GM18951 (cell line): ENCODE measurements at regions not wholly inside any gene's neighbourhood (a gene's known extent, or its start where the extent isn't known, plus 50 kb on each side); places are given as distances from the start of the nearest gene placed in this dataset.
"Not testable (repeated sequence)": the region's sequence is repeated elsewhere in the genome, so short reads cannot be mapped to it uniquely, and the experiment has no call there.

Experiments
- POLR2A ChIP-seq: IDR thresholded peaks from 4 replicates; pipeline ENCODE4 v1.6.1; 2011; ENCODE audit warnings: mild to moderate bottlenecking; ENCODE audit not compliant: insufficient read length, insufficient read depth; ENCODE audit errors: extremely low read depth
- in situ Hi-C: fragments of 300-500 bp; cut with MboI; formaldehyde crosslinking; loops from one replicate; pipeline ENCODE4 v1.12.0; 2022; ENCODE audit warnings: low sequenced_read_pairs, mixed read lengths, inconsistent platforms; ENCODE audit not compliant: unreplicated experiment

DNA sequence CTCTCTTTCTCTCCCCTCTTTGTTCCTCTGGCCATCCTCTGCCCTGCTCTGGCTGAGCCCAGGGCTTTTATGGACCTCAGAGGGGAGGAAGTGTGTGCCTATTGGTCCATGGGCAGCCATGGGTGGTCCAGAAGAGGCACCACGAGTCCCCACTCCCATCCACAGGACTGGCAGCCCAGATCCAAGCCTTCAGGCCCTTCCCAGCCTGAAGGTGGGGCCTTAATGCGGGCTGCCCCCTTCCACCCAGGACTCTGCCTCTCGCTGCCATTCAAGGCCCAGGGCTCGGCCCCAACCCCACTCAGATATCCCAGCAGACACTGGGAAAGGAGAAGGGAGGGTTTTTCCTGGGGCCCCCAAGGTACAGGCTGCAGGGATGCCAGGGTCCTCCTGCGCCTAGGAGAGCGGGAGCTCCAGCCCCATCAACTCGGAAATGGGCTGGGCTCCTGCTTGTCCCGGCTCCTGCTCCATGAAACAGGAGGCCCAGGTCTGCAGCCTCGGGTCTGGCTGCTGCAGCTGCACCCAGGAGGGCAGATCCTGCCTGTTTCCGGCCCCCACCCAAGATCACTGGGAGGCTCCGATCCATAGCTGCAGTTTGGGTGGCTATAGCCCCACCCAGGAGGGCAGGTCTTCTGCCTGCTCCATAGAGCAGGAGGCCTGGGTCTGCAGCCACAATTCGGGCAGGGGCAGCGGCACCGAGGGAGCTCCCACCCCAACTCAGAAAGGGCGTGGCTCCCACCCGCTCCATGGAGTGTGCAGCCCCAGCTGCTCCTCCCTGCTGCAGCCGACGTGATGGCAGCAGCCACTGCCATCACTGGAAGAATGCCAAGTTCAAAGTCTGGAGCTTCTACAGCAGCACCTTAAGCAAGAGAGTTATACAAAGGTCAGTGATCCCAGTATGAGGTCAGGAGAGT, 116.6 kb upstream of the RBBP8 start:
- in situ Hi-C loops, result no loop called here

DNA sequence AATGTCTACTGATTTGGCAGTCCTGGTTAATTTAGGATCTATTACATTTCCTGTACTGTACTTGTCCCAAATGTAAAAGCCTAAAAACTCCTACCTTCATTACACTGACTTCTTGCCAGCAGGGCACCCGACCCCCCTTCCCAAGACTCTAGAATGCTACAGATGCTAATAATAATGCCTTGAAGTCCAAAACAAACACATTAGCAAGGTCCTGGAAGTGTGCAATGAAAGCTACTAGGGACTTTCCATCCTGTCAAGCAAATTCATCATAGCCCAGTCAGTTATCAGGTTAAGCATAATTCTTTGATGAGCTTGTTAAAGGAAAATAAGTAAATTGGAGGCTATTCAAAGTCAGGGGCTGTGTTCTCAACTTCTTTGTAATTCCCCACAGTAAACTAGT, 115.3 kb upstream of the RBBP8 start:
- in situ Hi-C loops, result no loop called here
- TF ChIP-seq POLR2A, result no peak

More for the DNA sequence above, 116.6 kb upstream of the RBBP8 start:
- no peak for TF ChIP-seq POLR2A

DNA sequence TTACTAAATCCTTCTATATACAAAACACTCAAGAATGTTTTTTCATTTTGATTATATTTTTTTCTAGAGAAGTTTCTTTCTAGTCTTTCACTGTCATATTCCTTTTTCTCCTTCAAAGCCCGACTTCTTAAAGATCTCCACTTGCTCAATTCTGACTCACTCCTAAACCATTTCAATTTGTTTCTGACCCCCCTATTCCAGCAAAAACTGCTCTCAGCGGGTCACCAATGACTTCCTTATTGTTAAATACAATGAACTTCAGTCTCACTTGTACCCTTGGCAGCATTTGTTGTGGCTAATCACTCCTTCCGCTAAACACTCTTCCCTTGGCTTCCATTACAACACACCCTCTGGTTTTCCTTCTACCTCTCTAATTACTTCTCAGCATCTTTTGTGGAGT, 111.1 kb upstream of the RBBP8 start:
- TF ChIP-seq POLR2A, result no peak
- in situ Hi-C loops, result no loop called here

DNA sequence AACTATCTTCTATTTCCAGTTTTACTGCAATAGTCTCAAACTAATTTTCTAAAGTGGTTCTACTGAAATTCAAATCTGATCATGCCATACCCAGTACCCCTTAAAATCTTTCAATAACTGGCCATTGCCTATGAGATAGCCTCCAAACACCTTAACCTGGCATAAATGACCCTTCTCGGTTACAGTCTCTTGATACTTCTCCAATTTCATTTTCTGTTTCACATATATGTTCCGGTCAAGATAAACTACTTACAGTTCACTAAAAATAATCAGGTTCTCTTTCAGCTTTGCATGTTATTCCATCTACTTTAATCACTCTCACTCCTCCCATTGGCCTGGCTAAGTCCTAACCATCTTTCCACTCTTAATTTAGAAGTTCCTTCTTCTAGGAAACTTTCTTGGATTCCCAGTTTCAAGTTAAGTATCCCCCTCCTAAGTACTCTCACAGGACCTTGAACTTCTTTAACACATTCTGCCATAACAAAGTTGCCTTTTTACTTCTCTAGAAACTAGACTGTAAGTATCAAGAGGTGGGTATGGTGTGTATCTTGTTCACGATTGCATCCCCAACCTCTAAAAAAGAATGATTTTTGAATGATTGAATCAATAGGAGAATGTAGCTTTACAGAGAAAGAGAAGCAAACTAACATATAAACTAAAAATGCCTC, 110.2 kb upstream of the RBBP8 start:
- in situ Hi-C loops, result no loop called here
- no peak for TF ChIP-seq POLR2A

DNA sequence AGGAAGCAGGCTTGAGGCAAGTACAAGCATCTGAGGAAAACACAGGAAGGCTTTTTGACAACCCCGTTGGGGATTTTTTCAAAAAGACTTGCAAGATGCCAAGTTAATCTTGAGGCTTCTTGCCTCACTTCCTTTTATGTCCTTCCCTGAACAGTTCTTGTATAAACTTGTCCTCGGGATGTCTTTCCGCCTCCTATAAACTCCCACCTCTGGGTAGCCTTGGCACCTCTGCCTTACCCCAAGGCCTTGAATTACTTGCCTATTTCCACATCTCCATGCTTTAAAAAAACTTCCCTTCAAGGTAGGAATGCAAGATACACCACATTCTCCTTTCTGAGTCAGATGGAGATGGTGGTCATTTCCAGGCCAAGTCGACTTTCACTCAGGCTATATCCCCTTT, 106.4 kb upstream of the RBBP8 start:
- TF ChIP-seq POLR2A, result no peak
- in situ Hi-C loops, result no loop called here

DNA sequence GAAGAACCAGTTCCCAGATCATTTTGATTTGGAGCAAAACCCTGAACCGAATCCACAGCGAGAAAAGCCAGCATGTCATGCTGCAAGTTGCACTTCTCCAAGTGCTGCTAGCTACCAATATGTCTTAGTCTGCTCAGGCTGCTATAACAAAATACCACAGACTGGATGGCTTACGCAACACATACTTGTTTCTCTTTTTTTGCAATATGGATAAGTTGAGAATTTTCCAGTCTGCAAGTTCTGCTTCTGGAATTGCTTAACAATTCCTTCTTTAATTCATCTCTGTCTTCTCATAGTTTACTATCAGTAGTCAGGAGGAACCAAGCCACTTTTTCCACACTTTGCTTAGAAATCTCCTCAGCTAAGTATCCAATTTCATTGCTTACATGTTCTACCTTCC, 105.9 kb upstream of the RBBP8 start:
- no peak for TF ChIP-seq POLR2A
- in situ Hi-C loops, result no loop called here

DNA sequence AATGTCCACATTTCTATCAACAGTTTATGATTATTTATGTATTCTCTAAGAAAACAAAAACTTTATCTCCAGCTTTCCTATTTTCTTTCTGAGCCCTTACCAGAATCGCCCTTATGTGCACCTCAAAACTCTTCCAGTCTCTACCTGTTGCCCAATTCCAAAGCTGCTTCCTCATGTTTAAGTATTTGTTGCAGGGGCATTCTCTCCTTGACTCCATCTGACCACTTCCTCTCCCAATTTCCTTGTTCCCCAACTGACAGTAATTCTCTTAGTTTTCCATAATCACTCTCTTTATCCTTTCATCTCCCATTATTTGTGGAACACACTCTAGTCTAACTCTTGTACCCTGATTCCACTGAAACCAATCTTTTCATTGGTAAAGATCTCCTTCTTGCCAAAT, 105.4 kb upstream of the RBBP8 start:
- in situ Hi-C loops, result no loop called here
- no peak for TF ChIP-seq POLR2A

DNA sequence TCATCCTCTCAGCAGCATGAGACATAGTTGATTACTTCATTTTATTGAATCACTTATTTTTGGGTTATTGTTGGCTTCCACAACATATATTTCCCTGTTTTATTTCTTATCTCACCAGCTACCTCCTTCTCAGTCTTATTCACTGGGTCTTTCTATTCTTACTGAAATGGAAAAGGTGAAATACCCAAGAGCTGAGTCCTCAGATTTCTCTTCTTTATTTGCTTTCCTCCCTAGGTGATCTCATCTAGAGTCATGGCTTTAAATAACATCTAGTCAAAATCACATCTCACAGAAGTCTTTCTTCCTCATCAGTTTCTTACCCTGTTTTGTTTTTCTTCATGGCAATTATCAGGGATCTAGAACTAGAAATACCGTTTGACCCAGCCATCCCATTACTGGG, 105.0 kb upstream of the RBBP8 start:
- in situ Hi-C loops, result no loop called here

DNA sequence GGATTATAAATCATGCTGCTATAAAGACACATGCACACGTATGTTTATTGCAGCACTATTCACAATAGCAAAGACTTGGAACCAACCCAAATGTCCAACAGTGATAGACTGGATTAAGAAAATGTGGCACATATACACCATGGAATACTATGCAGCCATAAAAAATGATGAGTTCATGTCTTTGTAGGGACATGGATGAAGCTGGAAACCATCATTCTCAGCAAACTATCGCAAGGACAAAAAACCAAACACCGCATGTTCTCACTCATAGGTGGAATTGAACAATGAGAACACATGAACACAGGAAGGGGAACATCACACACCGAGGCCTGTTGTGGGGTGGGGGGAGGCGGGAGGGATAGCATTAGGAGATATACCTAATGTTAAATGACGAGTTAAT, 104.5 kb upstream of the RBBP8 start:
- in situ Hi-C loops, result not testable (repeated sequence)

More for the DNA sequence above, 105.0 kb upstream of the RBBP8 start:
- no peak for TF ChIP-seq POLR2A

DNA sequence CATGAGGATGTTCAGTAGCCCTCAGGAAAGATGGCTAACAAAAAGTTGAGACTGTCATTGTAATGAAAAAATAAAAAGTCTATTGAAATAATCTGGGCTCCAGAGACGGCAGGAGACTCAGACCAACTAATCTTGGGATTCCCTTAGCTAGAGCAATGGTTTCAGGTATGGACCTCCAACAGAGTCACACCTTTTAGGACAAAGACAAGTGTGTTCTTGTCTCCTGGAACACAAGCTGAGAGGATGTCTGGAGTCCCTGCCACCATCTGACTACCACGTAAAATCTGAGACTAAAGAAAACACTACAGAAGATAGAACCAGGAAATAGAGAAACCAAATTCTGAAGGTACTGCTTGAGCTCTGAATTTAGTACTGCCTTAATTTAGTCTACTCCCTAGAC, 103.3 kb upstream of the RBBP8 start:
- no peak for TF ChIP-seq POLR2A
- in situ Hi-C loops, result no loop called here

DNA sequence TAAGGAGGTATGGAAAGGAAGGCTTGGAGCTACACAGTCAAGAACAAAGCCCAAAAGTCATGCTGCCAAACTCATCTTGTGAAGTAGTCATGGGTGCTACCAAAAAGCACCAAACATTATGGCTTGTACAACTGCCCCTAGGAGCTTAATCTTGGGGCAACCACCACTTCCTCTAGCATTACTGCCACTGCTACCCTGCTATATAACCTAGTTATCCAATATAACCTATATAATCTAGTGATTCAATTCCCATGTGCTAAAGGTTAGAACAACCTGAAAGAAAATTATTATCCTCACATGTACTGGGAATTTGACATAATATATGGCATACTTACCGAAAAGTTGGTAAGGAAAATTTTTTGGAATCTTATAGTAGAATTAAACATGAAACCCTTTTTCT, 102.6 kb upstream of the RBBP8 start:
- in situ Hi-C loops, result no loop called here
- TF ChIP-seq POLR2A, result no peak

DNA sequence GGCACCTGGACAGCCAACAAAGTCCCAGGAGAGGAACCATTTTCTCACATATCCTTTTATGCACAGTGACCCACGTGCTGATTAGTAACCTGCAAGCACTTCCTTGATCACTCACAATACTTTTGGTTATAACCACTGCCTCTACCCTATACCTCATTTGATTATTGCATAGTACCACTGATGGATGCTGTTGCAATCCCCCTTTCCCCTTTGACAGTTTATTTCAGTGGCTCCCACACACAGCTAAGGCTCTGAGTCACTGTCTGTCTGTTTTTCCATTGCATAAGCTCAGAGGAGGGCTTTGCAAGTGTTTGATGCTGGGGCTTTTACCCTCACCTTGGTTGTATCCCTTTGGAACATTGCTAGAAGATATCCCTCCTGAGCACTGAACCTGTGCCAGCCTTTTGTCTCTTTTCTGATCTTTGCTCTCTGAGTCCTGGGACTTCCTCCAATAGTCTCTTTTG, 101.7 kb upstream of the RBBP8 start:
- in situ Hi-C loops, result no loop called here
- no peak for TF ChIP-seq POLR2A

DNA sequence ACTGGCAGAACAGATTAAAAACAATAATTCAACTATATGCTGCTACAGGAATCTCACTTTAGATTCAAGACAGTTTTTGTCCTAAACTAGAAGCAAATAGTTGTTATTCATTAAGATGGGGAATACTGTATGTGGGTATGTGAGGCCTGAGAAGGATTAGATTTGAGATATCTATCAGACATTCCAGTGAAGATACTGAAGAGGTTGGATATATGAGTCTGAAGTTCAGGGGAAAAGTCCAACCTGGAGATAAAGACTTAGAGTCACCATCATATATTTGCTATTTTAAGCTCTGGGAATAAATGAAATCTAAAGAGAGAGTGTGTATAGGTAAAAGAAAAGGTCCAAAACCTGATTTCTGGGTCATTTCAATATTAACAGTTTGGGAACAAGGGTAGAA, 96.2 kb upstream of the RBBP8 start:
- TF ChIP-seq POLR2A, result no peak
- in situ Hi-C loops, result no loop called here

DNA sequence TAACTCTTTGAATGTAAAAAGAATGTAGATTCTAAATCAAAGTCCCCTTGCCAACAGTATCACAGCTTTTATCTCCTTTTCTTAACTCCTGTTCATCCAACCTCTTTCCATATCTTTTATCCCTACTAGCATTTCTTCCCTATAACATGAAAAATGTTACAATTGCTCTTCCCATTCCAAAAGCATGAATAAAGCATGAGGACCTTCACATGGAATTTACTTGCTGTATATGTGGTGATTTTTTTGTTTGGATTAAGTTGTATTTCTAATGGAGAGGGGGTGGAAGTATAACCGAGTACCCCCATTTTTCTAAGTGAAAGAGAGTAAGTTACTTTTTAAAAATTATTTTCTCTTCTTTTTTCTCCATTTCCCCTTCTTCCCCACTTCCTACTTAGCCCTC, 94.9 kb upstream of the RBBP8 start:
- no peak for TF ChIP-seq POLR2A
- in situ Hi-C loops, result no loop called here
